GM21723 (cell line): ENCODE measurements at regions not wholly inside any gene's neighbourhood (a gene's known extent, or its start where the extent isn't known, plus 50 kb on each side); places are given as distances from the start of the nearest gene placed in this dataset.
"Not testable (repeated sequence)": the region's sequence is repeated elsewhere in the genome, so short reads cannot be mapped to it uniquely, and the experiment has no call there.

Experiments
- ATAC-seq: cut with Tn5 transposase; IDR thresholded peaks from one replicate; pipeline ENCODE4 v1.9.1; 2021; ENCODE audit warnings: mild to moderate bottlenecking, moderate library complexity; ENCODE audit not compliant: unreplicated experiment

GRCh38 chr18:9047715-9048114 is 54.8 kb upstream of the NDUFV2 start:
- ATAC-seq: no peak

DNA sequence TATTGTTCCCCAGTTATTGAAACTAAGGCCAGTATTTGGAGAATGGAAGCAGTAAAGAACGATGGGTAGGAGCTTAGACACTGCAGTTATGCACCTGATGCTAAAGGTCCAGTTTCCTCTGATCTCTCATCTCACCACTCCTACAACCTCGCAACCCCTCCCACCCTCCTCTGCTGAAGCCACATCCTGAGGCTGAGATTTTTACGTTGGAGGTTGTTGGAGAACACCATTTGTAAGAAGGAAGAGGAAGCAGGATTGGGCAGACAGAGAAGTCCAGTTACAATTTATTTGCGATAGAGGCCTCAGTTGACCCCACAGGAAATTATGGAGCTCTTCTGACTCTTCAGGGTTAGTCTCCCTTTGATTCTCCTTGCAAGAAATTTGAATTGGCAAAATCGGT is 54.3 kb upstream of the NDUFV2 start:
- ATAC-seq: no peak

- no peak for ATAC-seq
Observed at GRCh38 chr18:9048808-9049494, 53.5 kb upstream of the NDUFV2 start.

DNA sequence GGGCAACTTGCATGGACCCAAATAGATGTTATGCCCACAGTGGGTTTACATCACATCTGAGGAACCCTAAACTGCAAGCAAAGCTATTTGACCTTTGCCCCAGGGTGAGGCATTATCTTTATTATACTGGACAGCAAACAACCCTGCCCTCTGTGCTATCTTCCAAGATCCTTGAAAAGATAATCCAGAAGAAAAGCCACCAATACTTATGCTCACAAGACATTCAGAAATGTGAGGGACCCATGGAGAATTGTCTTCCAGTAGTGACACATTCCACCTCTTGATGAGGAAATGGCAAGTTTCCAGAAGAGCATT is 53.0 kb upstream of the NDUFV2 start:
- no peak for ATAC-seq

DNA sequence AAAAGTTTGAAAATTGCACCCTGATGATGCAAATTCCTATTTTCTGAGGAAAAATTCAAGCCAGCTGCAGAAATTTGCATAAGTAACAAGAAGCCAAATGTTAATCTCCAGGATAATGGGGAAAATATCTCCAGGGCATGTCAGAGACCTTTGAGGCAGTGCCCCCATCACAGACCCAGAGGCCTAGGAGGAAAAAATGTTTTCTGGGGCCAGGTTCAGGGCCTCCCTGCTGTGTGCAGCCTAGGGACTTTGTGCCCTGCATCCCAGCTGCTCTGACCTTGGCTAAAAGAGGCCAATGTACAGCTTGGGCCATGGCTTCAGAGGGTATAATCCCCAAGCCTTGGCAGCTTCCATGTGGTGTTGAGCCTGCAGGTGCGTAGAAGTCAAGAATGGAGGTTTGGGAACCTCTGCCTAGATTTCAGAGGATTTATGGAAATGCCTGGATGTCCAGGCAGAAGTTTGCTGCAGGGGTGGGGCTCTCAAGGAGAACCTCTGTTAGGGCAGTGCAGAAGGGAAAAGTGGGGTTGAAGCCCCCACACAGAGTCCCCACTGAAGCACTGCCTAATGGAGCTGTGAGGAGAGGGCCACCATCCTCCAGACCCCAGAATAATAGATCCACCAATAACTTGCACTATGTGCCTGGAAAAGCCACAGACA is 51.7 kb upstream of the NDUFV2 start:
- ATAC-seq: not testable (repeated sequence)
